Activated CD8-positive, alpha-beta T cell treated with anti-CD3 and anti-CD28 coated beads for 36 hours (primary cell): ENCODE measurements at regions not wholly inside any gene's neighbourhood (a gene's known extent, or its start where the extent isn't known, plus 50 kb on each side); places are given as distances from the start of the nearest gene placed in this dataset.

ENCODE experiments used
- ATAC-seq: fragments of 200-7000 bp; cut with Tn5 transposase; one replicate; pipeline ENCODE4 v1.10.0; 2021; ENCODE audit warnings: mild to moderate bottlenecking, moderate library complexity
- CTCF ChIA-PET: fragments of 350-600 bp; sonication (Branson Sonifier 250); formaldehyde crosslinking; loops from one replicate; lab custom pipeline; 2021; ENCODE audit warnings: antibody characterized with exemption; lab: Charles Lee
- POLR2A ChIA-PET: fragments of 350-600 bp; sonication (Branson Sonifier 250); formaldehyde crosslinking; loops from one replicate; lab custom pipeline; 2021; ENCODE audit warnings: antibody characterized with exemption; lab: Charles Lee
- DNase-seq: peaks from one replicate; pipeline ENCODE4 v3.0.0-alpha.2; 2020
- H3K27ac Mint-ChIP-seq: one replicate; pipeline ENCODE4 v1.8.0; 2021; ENCODE audit warnings: mild to moderate bottlenecking, mixed read lengths
- H3K27me3 Mint-ChIP-seq: one replicate; pipeline ENCODE4 v1.8.0; 2021; ENCODE audit warnings: mixed read lengths
- H3K36me3 Mint-ChIP-seq: one replicate; pipeline ENCODE4 v1.8.0; 2021; ENCODE audit warnings: low read depth, mixed read lengths
- H3K4me1 Mint-ChIP-seq: one replicate; pipeline ENCODE4 v1.8.0; 2021; ENCODE audit warnings: low read depth, mixed read lengths
- H3K4me3 Mint-ChIP-seq: one replicate; pipeline ENCODE4 v1.8.0; 2021; ENCODE audit warnings: mild to moderate bottlenecking, moderate library complexity, mixed read lengths
- H3K9me3 Mint-ChIP-seq: one replicate; pipeline ENCODE4 v1.8.0; 2021; ENCODE audit warnings: mixed read lengths
- CTCF ChIP-seq: fragments of 200-600 bp; IDR thresholded peaks from one replicate; pipeline ENCODE4 v1.8.0; 2022; ENCODE audit warnings: antibody characterized with exemption, mild to moderate bottlenecking
- intact Hi-C: fragments of 100-400 bp; cut with micrococcal nuclease; formaldehyde crosslinking; loops from one replicate; pipeline ENCODE4 v1.10.0; 2022

- ChIA-PET CTCF (interaction anchor here (0.8 kb wide), 1 partner anchor 20 kb away, joined by 3 read pairs; no protein-coding TSS in a partner anchor), POLR2A (no interaction called here)
- no peak for TF ChIP-seq CTCF
- ATAC-seq (no peak), DNase-seq (no peak)
- Mint-ChIP-seq H3K27ac (no peak overlapping the region), H3K36me3 (no peaks in the 10 kb centered on the region), H3K4me3 (no peak overlapping the region), H3K27me3 (no peaks in the 10 kb centered on the region), H3K9me3 (no peaks in the 10 kb centered on the region), H3K4me1 (no peaks in the 10 kb centered on the region)
- intact Hi-C loops, result no loop called here
These were observed 69.5 kb downstream of the RTL9 start for GRCh38 chrX:110428144-110428543.

- no peaks in the 10 kb centered on the region for H3K36me3 Mint-ChIP-seq
- ChIA-PET POLR2A (no interaction called here), CTCF (no interaction called here)
- H3K9me3 Mint-ChIP-seq, result no peaks in the 10 kb centered on the region
- H3K27ac Mint-ChIP-seq, result no peak overlapping the region
- intact Hi-C loops, result no loop called here
- no peaks in the 10 kb centered on the region for H3K27me3 Mint-ChIP-seq
- ATAC-seq, result no peak
- DNase-seq, result no peak
- no peak for TF ChIP-seq CTCF
- H3K4me1 Mint-ChIP-seq, result no peaks in the 10 kb centered on the region
- no peak overlapping the region for H3K4me3 Mint-ChIP-seq
These were observed 71.8 kb downstream of the RTL9 start for GRCh38 chrX:110430293-110431076.

- intact Hi-C loops, result no loop called here
- no peaks in the 10 kb centered on the region for H3K9me3 Mint-ChIP-seq
- no peaks in the 10 kb centered on the region for H3K36me3 Mint-ChIP-seq
- H3K4me1 Mint-ChIP-seq, result no peaks in the 10 kb centered on the region
- ChIA-PET CTCF (interaction anchor here (0.8 to 1.4 kb wide), 3 partner anchors 10 to 24 kb away, joined by 3 read pairs; no protein-coding TSS in a partner anchor), POLR2A (interaction anchor here (1.1 kb wide), 1 partner anchor 19 kb away, joined by 4 read pairs; no protein-coding TSS in a partner anchor)
- no peak for ATAC-seq
- H3K27me3 Mint-ChIP-seq, result no peaks in the 10 kb centered on the region
- TF ChIP-seq CTCF, result no peak
- H3K4me3 Mint-ChIP-seq, result no peak overlapping the region
- DNase-seq, result no peak
- H3K27ac Mint-ChIP-seq, result no peak overlapping the region
These were observed 73.7 kb downstream of the RTL9 start for GRCh38 chrX:110432091-110432905.

- Mint-ChIP-seq H3K9me3 (no peaks in the 10 kb centered on the region), H3K4me3 (no peak overlapping the region), H3K36me3 (no peaks in the 10 kb centered on the region), H3K4me1 (no peaks in the 10 kb centered on the region), H3K27ac (no peak overlapping the region), H3K27me3 (no peaks in the 10 kb centered on the region)
- POLR2A ChIA-PET, result interaction anchor here (1.1 kb wide), 1 partner anchor 19 kb away, joined by 4 read pairs; no protein-coding TSS in a partner anchor
- CTCF ChIA-PET, result interaction anchor here (1.0 to 1.4 kb wide), 2 partner anchors 9 to 22 kb away, joined by 3 read pairs; no protein-coding TSS in a partner anchor
- TF ChIP-seq CTCF, result no peak
- ATAC-seq (no peak), DNase-seq (no peak)
- intact Hi-C loops, result no loop called here
These were observed 74.2 kb downstream of the RTL9 start for GRCh38 chrX:110432906-110433215.

GRCh38 chrX:110435196-110435595 lies 76.5 kb downstream of the RTL9 start:
- ATAC-seq (no peak), DNase-seq (no peak)
- ChIA-PET CTCF (interaction anchor here (1.8 kb wide), 1 partner anchor 22 kb away, joined by 4 read pairs; no protein-coding TSS in a partner anchor), POLR2A (no interaction called here)
- Mint-ChIP-seq H3K4me3 (no peak overlapping the region), H3K36me3 (no peaks in the 10 kb centered on the region), H3K4me1 (no peaks in the 10 kb centered on the region), H3K9me3 (no peaks in the 10 kb centered on the region), H3K27ac (no peak overlapping the region), H3K27me3 (no peaks in the 10 kb centered on the region)
- intact Hi-C loops, result no loop called here
- TF ChIP-seq CTCF, result no peak
